OCI-LY7 (cell line): ENCODE measurements at regions not wholly inside any gene's neighbourhood (a gene's known extent, or its start where the extent isn't known, plus 50 kb on each side); places are given as distances from the start of the nearest gene placed in this dataset.

ENCODE experiments used
- CTCF ChIP-seq: fragments of 200-600 bp; sonication (generic); conservative IDR thresholded peaks from 2 replicates; pipeline ENCODE4 v1.5.1; 2014; ENCODE audit warnings: mild to moderate bottlenecking, antibody characterized with exemption, low read length, moderate library complexity, mixed read lengths
- EZH2phosphoT487 ChIP-seq: fragments of 200-600 bp; sonication (generic); IDR thresholded peaks from 2 replicates; pipeline ENCODE4 v1.6.1; 2018; ENCODE audit warnings: low read depth, borderline replicate concordance, mild to moderate bottlenecking, mixed run types, antibody characterized with exemption, low read length, moderate library complexity, mixed read lengths

GRCh38 chrX:96449896-96450295 is 234.7 kb upstream of the DIAPH2 start:
- TF ChIP-seq EZH2phosphoT487, result no peak
- no peak for TF ChIP-seq CTCF
